ENCODE measurements at regions not wholly inside any gene's neighbourhood (a gene's known extent, or its start where the extent isn't known, plus 50 kb on each side); places are given as distances from the start of the nearest gene placed in this dataset.

DNA sequence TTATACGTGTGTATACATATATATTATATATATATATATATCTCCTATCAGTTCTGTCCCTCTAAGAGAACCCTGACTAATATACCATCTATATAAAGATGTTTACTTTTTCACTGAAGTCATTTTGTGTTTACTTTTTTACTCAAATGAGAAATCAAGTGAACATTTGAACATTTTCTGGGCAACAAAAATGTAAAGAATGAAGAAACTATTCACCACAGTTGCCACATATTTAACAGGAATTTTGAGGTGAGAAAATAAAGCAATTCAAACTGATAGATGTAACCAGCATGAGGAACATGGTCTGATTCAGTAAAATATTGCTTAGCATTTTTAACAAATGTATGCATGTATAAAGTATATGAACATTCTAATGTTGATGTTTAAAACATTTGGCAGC is 299.2 kb upstream of the KLHL1 start:
- no peaks in the 10 kb centered on the region for H4K20me1 ChIP-seq (replicated peaks; ENCODE audit: control insufficient read depth, extremely low read depth, insufficient read depth, low read length)
- intact Hi-C loops (cut with micrococcal nuclease) = no loop called here
- no peaks in the 10 kb centered on the region for H3K9me3 ChIP-seq (replicated peaks; ENCODE audit: control insufficient read depth, insufficient read depth, low read length)
- H3K9ac ChIP-seq (replicated peaks; ENCODE audit: extremely low read depth, insufficient read depth, low read length) = no peak overlapping the region
- no peak for DNase-seq (ENCODE audit: low read depth, low spot score)
- TF ChIP-seq POLR2AphosphoS5 (IDR thresholded peaks at IDR 0.05; ENCODE audit: insufficient read depth, low read depth, low read length) (no peak), EZH2 (IDR thresholded peaks at IDR 0.05; ENCODE audit: borderline replicate concordance, low read depth, low read length, severe bottlenecking) (no peak), MYC (IDR thresholded peaks at IDR 0.05; ENCODE audit: low read depth, low read length) (no peak), MAX (IDR thresholded peaks at IDR 0.05; ENCODE audit: insufficient read depth, insufficient read length) (no peak), POLR2A (IDR thresholded peaks at IDR 0.05; ENCODE audit: low read depth, low read length) (no peak), JUN (IDR thresholded peaks at IDR 0.05; ENCODE audit: borderline replicate concordance, insufficient read depth, insufficient read length, low read depth) (no peak), GATA2 (IDR thresholded peaks at IDR 0.05; ENCODE audit: insufficient read depth, insufficient read length, low read depth, low read length) (no peak), FOS (IDR thresholded peaks at IDR 0.05; ENCODE audit: borderline replicate concordance, insufficient read depth, low read length) (no peak)
- TF ChIP-seq, protein P1, sequence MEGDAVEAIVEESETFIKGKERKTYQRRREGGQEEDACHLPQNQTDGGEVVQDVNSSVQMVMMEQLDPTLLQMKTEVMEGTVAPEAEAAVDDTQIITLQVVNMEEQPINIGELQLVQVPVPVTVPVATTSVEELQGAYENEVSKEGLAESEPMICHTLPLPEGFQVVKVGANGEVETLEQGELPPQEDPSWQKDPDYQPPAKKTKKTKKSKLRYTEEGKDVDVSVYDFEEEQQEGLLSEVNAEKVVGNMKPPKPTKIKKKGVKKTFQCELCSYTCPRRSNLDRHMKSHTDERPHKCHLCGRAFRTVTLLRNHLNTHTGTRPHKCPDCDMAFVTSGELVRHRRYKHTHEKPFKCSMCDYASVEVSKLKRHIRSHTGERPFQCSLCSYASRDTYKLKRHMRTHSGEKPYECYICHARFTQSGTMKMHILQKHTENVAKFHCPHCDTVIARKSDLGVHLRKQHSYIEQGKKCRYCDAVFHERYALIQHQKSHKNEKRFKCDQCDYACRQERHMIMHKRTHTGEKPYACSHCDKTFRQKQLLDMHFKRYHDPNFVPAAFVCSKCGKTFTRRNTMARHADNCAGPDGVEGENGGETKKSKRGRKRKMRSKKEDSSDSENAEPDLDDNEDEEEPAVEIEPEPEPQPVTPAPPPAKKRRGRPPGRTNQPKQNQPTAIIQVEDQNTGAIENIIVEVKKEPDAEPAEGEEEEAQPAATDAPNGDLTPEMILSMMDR (IDR thresholded peaks at IDR 0.05; ENCODE audit: extremely low read depth in 1 of 2, insufficient read depth in 1 of 2, low read depth in 1 of 2, low read length in 2 of 2) = no peak
- H2AFZ ChIP-seq (ENCODE audit: low read depth, low read length) = no peak overlapping the region
- no peaks in the 10 kb centered on the region for H3K4me1 ChIP-seq (ENCODE audit: control insufficient read depth, extremely low read depth, insufficient read depth, low read length)
- ChIA-PET POLR2A (no interaction called here), CTCF (no interaction called here)
- no peak overlapping the region for H3K4me3 ChIP-seq (replicated peaks in 1 of 3; ENCODE audit: insufficient read depth in 1 of 3, low read depth in 1 of 3, low read length in 3 of 3)
- no peak for FAIRE-seq
- no peak overlapping the region for H3K4me2 ChIP-seq (ENCODE audit: insufficient read depth, low read length)
- no peaks in the 10 kb centered on the region for H3K79me2 ChIP-seq (ENCODE audit: control insufficient read depth, insufficient read depth, low read length)
- no peak overlapping the region for H3K27ac ChIP-seq (ENCODE audit: insufficient read depth, low read depth, low read length)
- BruUV-seq (replicated peaks) = no TSS peak
- no peaks in the 10 kb centered on the region for H3K9me1 ChIP-seq (replicated peaks; ENCODE audit: control insufficient read depth, extremely low read depth, insufficient read depth, low read length)
- no peaks in the 10 kb centered on the region for H3K27me3 ChIP-seq (ENCODE audit: control insufficient read depth in 2 of 2, insufficient read depth in 2 of 2, low read length in 2 of 2)
- H3K36me3 ChIP-seq (ENCODE audit: control insufficient read depth in 2 of 2, extremely low read depth in 1 of 2, insufficient read depth in 2 of 2, low read length in 2 of 2) = no peaks in the 10 kb centered on the region
- dilution Hi-C loops (cut with MboI; ENCODE audit: extremely low pct_ligation_motif_present, low sequenced_read_pairs) = no loop called here
